Activated T-cell treated with anti-CD3 and anti-CD28 coated beads, Interleukin-2, amount 50 U/mL, for 72 hours (primary cell): ENCODE measurements at regions not wholly inside any gene's neighbourhood (a gene's known extent, or its start where the extent isn't known, plus 50 kb on each side); places are given as distances from the start of the nearest gene placed in this dataset.

ENCODE experiments used
- ATAC-seq, 2 donors: fragments of 150-1000 bp; cut with Tn5 transposase; replicated peaks in 1 of 2; 2 replicates each; pipeline ENCODE4 v1.10.0; 2021; ENCODE audit warnings: moderate library complexity in 2 of 2, mild to moderate bottlenecking in 1 of 2
- DNase-seq, 2 donors: peaks; one replicate each; pipeline ENCODE4 v3.0.0; 2021 to 2022; ENCODE audit warnings: mixed read lengths in 1 of 2
- H3K27ac Mint-ChIP-seq: one replicate; pipeline ENCODE4 v1.8.0; 2022; ENCODE audit warnings: mild to moderate bottlenecking, moderate library complexity, mixed read lengths
- H3K27me3 Mint-ChIP-seq: one replicate; pipeline ENCODE4 v1.8.0; 2022; ENCODE audit warnings: low read depth, mixed read lengths
- H3K36me3 Mint-ChIP-seq, 2 donors: one replicate each; pipeline ENCODE4 v1.8.0; 2022; ENCODE audit warnings: mixed read lengths in 2 of 2, mild to moderate bottlenecking in 1 of 2; ENCODE audit not compliant: insufficient read depth in 2 of 2
- H3K4me1 Mint-ChIP-seq: one replicate; pipeline ENCODE4 v1.8.0; 2022; ENCODE audit warnings: low read depth, mixed read lengths
- H3K4me3 Mint-ChIP-seq, 2 donors: one replicate each; pipeline ENCODE4 v1.8.0; 2022; ENCODE audit warnings: mild to moderate bottlenecking in 2 of 2, mixed read lengths in 2 of 2, moderate library complexity in 2 of 2
- H3K9me3 Mint-ChIP-seq, 2 donors: one replicate each; pipeline ENCODE4 v1.8.0; 2022; ENCODE audit warnings: mixed read lengths in 2 of 2

DNA sequence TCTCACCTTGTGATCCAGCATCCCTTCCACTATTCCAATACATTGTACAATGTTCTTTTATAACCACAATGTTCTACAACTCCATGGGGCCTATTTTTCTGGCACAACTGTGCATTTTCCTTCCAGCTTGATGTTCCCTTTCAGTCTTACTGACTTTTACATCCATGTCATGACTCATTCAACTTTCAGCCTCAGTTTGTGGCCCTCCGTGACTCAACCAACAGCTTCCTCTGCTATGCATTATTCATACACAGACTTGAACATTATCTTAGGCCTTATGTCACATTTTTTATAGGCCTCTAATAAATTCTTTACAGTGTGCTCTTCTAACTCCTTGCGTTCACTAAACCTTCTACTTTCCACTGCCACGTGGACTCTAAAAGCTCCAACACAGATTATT lies 119.4 kb upstream of the PRMT6 start:
- Mint-ChIP-seq H3K9me3 (peaks cover 3 to 10% of the 10 kb centered on the region in 2 donors), H3K36me3 (no peaks in the 10 kb centered on the region), H3K27ac (no peak overlapping the region), H3K4me1 (no peaks in the 10 kb centered on the region), H3K4me3 (no peak overlapping the region), H3K27me3 (no peaks in the 10 kb centered on the region)
- no peak for ATAC-seq
- no peak for DNase-seq

DNA sequence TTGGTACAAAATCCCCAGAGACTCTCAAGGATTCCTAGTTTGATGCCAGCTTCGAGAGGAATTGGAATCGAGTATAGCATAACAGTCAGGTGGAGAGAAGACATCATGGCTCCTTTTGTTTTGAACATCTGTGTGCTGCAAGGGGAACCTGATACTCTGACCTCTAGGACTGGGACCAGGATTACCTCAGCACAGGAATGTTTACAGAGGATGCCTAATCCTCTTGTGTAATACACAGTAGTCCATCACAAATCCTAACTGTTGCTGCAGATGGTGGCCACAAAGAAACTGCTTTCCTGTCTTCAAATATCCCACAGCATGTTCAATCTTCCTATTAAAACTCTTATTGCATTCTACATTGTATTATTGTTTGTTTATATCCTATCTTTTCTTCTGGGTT lies 111.8 kb upstream of the PRMT6 start:
- peaks cover 0 to 2% of the 10 kb centered on the region in 2 donors for H3K9me3 Mint-ChIP-seq
- DNase-seq (no peak), ATAC-seq (no peak)
- H3K4me3 Mint-ChIP-seq = no peak overlapping the region
- H3K27ac Mint-ChIP-seq = no peak overlapping the region
- H3K27me3 Mint-ChIP-seq = no peaks in the 10 kb centered on the region
- H3K36me3 Mint-ChIP-seq = no peaks in the 10 kb centered on the region
- H3K4me1 Mint-ChIP-seq = no peaks in the 10 kb centered on the region

DNA sequence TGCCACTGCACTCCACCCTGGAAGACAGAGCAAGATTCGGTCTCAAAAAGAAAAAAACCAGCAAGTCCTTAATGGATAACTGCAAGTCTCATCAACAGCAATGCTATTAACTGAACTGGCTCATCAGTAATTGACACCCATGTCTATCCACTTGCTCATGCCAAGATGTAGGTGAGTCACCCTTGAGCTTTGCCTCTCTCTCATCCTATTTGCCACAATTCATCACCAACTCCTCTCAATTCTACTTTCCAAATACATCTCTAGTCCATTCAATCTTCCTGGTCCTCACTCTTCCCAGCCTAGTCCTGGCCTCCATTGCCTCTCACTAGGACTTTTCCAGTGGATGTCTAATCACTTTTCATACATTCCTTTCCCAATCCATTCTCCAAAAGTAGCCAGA lies 103.7 kb upstream of the PRMT6 start:
- Mint-ChIP-seq H3K27me3 (peaks cover 8% of the 10 kb centered on the region), H3K4me3 (no peak overlapping the region), H3K36me3 (no peaks in the 10 kb centered on the region), H3K27ac (no peak overlapping the region), H3K9me3 (no peaks in the 10 kb centered on the region), H3K4me1 (no peaks in the 10 kb centered on the region)
- ATAC-seq (no peak), DNase-seq (no peak)

DNA sequence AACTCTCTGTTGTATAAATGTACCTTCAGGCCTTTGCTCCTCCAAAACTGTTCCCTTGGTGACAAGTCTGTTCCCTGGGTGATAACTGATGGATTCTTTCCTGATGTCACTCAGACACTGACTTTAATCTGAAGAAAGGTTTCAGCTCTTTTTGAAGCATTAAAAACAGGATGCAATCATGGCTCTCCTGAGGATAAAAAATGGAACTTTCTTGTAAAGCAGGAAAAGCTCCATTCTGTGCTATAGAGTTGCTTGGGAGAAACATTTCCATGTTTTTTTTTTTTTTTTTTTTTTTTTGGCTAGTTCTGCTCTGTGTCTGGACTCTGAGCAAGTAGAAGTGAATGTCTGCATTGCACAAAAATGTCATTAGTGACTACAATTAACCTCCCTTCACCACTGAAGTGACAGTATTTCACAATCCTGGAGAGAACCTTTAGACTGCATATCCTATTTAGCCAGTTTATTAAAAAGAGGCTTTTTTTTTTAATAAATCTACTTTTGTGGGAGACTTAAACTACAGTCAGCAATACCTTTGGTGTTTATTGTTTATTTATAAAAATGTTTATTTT lies 101.7 kb upstream of the PRMT6 start:
- Mint-ChIP-seq H3K27ac (no peak overlapping the region), H3K4me1 (no peaks in the 10 kb centered on the region), H3K36me3 (no peaks in the 10 kb centered on the region), H3K4me3 (no peak overlapping the region), H3K27me3 (peaks cover 8% of the 10 kb centered on the region), H3K9me3 (no peaks in the 10 kb centered on the region)
- ATAC-seq = no peak
- DNase-seq = no peak

DNA sequence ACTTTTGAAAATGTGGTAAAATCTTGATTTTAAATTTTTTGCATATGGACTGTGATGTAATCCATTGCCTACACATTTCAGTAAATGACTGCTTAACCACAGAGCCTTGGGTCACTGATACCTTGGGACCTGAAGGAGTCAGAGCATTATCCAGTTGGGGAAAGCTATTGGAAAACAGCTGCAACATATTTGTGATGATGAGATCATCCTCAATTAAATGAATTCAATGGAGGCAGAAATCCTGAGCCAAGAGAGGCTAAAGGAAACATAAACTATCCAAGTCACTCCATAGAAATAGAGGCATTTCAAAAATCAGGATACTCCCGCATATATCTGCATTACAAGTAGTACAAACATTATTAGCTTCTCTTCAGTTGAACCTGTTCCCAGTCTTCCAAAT lies 99.8 kb upstream of the PRMT6 start:
- no peak for ATAC-seq
- H3K27me3 Mint-ChIP-seq = peaks cover 8% of the 10 kb centered on the region
- no peaks in the 10 kb centered on the region for H3K36me3 Mint-ChIP-seq
- H3K9me3 Mint-ChIP-seq = no peaks in the 10 kb centered on the region
- no peaks in the 10 kb centered on the region for H3K4me1 Mint-ChIP-seq
- no peak overlapping the region for H3K4me3 Mint-ChIP-seq
- no peak overlapping the region for H3K27ac Mint-ChIP-seq
- DNase-seq = no peak

DNA sequence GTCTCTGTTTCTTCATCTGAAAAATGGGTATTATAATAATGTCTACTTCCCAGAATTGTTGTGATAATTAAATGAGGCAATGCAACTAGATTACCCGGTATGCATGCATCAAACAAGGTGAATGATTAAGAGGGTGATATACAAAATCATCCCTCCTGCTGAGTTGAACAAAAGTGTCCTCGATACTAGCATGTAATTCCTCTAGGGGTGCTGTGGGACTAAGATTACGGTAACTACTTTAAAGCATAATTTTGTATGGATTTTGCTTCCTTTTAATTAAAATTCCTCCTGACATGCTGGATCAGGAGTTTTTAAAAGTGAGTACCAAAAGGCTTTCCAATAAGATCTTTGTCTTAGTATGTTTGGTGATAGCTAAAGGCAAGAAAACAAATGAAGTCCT lies 98.7 kb upstream of the PRMT6 start:
- no peak for DNase-seq
- Mint-ChIP-seq H3K4me3 (no peak overlapping the region), H3K36me3 (no peaks in the 10 kb centered on the region), H3K4me1 (no peaks in the 10 kb centered on the region), H3K27me3 (peaks cover 8% of the 10 kb centered on the region), H3K27ac (no peak overlapping the region), H3K9me3 (no peaks in the 10 kb centered on the region)
- ATAC-seq = no peak

DNA sequence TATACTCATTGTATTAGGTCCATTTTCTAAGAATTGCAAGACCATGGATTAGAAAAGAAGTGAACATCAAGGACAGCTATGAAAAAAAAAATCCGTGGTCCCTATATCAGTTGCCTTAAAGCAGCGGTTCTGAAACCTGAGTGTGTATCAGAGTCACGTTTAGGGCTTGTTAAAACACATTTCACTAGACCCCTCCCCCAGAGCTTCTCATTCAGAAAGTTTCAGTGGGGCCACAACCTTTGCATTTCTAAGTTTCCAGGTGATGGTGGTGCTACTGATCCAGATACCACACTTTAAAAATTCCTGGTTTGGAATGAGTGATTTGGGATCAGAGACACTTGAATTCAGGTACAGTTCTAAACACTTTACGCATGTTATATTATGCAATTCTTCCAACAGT lies 96.1 kb upstream of the PRMT6 start:
- H3K4me1 Mint-ChIP-seq = no peaks in the 10 kb centered on the region
- no peak overlapping the region for H3K27ac Mint-ChIP-seq
- H3K9me3 Mint-ChIP-seq = no peaks in the 10 kb centered on the region
- H3K27me3 Mint-ChIP-seq = peaks cover 8% of the 10 kb centered on the region
- no peak for ATAC-seq
- no peaks in the 10 kb centered on the region for H3K36me3 Mint-ChIP-seq
- no peak overlapping the region for H3K4me3 Mint-ChIP-seq
- no peak for DNase-seq

DNA sequence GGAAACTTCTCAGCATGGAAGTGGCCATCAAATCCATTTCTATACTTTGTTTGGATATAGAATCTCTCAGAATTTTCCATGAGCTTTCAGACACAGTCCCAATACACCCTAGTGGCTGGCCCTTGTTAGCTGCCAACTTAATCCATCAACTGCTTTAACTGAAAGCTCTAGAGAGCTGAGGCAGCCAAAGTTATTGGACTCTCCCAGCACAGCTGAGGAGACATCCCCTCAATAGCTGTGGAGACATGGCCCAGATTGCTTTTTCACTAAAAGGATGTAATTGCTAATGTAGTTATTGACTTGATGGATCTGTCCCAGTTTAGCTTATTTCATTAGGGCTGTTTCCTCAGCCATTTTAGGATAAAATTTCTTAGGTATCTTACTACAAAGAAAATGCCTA lies 94.8 kb upstream of the PRMT6 start:
- H3K27ac Mint-ChIP-seq = no peak overlapping the region
- DNase-seq (no peak), ATAC-seq (no peak)
- no peaks in the 10 kb centered on the region for H3K36me3 Mint-ChIP-seq
- no peak overlapping the region for H3K4me3 Mint-ChIP-seq
- no peaks in the 10 kb centered on the region for H3K9me3 Mint-ChIP-seq
- no peaks in the 10 kb centered on the region for H3K27me3 Mint-ChIP-seq
- H3K4me1 Mint-ChIP-seq = no peaks in the 10 kb centered on the region

DNA sequence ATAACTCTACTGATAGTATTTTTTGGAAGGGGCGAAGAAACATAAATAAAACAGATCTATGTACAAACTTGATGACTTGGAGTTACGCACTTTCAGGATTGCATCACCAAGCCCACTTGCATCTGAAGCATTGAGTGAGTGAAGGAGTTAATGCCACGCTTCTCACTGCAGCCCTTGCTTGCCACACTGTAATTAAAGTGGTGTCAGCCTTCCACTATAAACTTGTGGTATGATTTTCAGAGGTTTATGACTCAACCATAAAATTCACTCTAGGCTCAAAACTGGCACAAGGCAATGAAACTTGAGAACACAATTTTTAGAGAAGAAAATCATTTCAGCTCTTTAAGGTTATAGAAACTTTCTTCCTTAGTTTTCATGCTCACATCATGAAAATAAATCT lies 93.9 kb upstream of the PRMT6 start:
- DNase-seq (no peak), ATAC-seq (no peak)
- no peak overlapping the region for H3K27ac Mint-ChIP-seq
- H3K4me1 Mint-ChIP-seq = no peaks in the 10 kb centered on the region
- H3K27me3 Mint-ChIP-seq = no peaks in the 10 kb centered on the region
- H3K36me3 Mint-ChIP-seq = no peaks in the 10 kb centered on the region
- no peaks in the 10 kb centered on the region for H3K9me3 Mint-ChIP-seq
- H3K4me3 Mint-ChIP-seq = no peak overlapping the region

DNA sequence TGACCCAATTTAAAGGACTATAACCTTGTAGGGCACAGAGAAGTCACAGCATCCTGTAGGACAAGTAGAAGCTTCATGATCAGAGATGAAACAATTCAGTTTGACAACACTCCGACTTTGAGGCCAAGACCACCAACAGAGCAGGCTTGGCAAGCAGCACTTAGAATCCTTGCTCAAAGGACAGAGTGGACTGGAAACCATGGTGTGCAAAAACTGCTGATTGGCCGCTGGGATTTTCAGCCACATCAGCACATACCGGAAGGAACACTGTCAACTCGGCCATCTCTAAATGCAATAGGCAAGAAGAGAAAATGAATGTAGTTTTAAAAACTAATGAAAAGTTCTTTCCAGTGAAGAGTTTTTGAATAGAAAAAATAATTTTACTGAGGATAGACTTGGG lies 92.0 kb upstream of the PRMT6 start:
- no peak for ATAC-seq
- no peaks in the 10 kb centered on the region for H3K36me3 Mint-ChIP-seq
- no peaks in the 10 kb centered on the region for H3K4me1 Mint-ChIP-seq
- no peaks in the 10 kb centered on the region for H3K27me3 Mint-ChIP-seq
- H3K4me3 Mint-ChIP-seq = no peak overlapping the region
- DNase-seq = no peak
- H3K9me3 Mint-ChIP-seq = no peaks in the 10 kb centered on the region
- H3K27ac Mint-ChIP-seq = no peak overlapping the region

DNA sequence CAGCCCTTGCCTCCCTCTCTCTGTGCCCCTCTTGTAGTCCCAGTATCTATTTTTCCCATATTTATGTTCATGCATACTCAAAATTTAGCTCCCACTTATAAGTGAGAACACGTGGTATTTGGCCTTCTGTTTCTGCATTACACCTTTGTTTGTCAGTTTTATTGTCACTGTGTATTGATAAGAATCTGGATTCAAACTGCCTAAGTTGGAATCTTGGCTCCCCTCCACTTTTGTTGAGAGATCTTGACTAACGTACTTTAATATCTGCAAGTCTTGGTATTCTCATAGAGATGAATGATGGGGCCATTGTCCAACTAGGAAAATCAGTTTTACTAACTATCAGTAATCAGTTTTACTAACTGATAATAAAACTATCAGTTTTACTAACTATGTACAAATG lies 87.8 kb upstream of the PRMT6 start:
- no peak for DNase-seq
- Mint-ChIP-seq H3K9me3 (no peaks in the 10 kb centered on the region), H3K4me1 (no peaks in the 10 kb centered on the region), H3K27ac (no peak overlapping the region), H3K36me3 (no peaks in the 10 kb centered on the region), H3K27me3 (no peaks in the 10 kb centered on the region), H3K4me3 (no peak overlapping the region)
- ATAC-seq = no peak

DNA sequence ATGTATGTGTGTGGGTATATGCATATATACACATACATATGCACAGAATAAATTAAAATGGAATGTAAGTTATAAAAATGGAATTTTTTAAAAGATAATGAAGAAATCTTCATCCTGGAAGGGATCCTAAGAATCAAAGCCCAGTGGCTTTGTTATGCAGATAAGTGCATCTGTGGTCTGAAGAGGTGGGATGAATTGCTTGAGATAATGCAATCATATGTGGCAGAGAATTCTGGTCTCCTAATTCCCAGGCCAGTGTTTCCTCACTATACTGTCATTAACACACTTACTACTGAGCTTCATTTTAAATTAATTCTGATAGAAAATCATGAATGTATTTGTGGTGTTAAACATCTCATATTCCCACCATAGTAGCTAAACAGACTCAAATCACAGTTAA lies 86.7 kb upstream of the PRMT6 start:
- no peak for ATAC-seq
- Mint-ChIP-seq H3K4me3 (no peak overlapping the region), H3K27me3 (no peaks in the 10 kb centered on the region), H3K36me3 (no peaks in the 10 kb centered on the region), H3K4me1 (no peaks in the 10 kb centered on the region), H3K9me3 (no peaks in the 10 kb centered on the region), H3K27ac (no peak overlapping the region)
- DNase-seq = no peak

DNA sequence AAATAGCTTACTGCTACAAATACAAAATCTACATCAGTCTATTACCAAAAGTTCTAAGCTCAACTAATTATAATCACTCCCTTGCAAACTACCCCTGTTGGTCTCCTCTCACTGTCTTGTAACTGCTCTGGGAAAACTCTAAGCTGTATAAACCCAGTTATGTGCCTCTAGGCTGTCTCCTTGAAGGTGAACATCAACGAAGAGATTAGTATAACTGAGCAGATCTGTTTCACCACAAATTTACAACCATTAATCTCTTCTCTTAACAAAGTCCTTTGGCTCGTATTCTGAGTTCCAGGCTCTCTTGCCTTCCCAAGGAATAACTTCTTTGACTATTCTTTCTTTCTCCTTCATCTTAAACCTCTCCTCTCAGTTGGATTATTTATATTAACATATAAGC lies 84.4 kb upstream of the PRMT6 start:
- no peak overlapping the region for H3K27ac Mint-ChIP-seq
- DNase-seq (no peak), ATAC-seq (no peak)
- no peaks in the 10 kb centered on the region for H3K36me3 Mint-ChIP-seq
- no peaks in the 10 kb centered on the region for H3K4me1 Mint-ChIP-seq
- no peak overlapping the region for H3K4me3 Mint-ChIP-seq
- no peaks in the 10 kb centered on the region for H3K9me3 Mint-ChIP-seq
- no peaks in the 10 kb centered on the region for H3K27me3 Mint-ChIP-seq

DNA sequence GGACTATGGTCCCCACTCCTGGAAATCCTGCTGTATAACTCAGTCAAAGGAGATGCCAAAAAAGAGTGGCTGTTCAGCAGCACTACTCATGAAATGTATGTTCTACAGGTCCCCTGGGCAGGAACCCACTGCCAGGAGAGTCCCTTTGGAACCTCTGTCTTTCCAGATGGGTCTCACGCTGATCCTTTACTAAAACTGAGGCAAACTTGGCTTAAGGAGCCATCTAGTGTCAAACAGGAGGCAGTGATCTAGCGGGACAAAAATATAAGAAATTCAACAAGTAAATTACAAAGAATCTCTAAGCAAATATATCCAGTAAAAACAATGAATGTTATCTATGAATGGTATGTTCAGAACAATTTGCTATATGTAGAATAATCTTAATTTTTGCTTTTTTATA lies 80.5 kb upstream of the PRMT6 start:
- H3K4me3 Mint-ChIP-seq = no peak overlapping the region
- H3K4me1 Mint-ChIP-seq = no peaks in the 10 kb centered on the region
- no peaks in the 10 kb centered on the region for H3K9me3 Mint-ChIP-seq
- H3K27me3 Mint-ChIP-seq = no peaks in the 10 kb centered on the region
- H3K27ac Mint-ChIP-seq = no peak overlapping the region
- DNase-seq = no peak
- no peak for ATAC-seq
- H3K36me3 Mint-ChIP-seq = no peaks in the 10 kb centered on the region
